CD14-positive monocyte (primary cell): ENCODE measurements at regions not wholly inside any gene's neighbourhood (a gene's known extent, or its start where the extent isn't known, plus 50 kb on each side); places are given as distances from the start of the nearest gene placed in this dataset.

Source experiments
- DNase-seq, 3 donors: peaks; one replicate each; pipeline ENCODE4 v3.0.0-alpha.2; 2011 to 2022
- H2AFZ ChIP-seq: 2 replicates; pipeline ENCODE4 v1.6.0; 2012; ENCODE audit warnings: mild to moderate bottlenecking, low read depth, low read length, inconsistent platforms; ENCODE audit not compliant: insufficient read depth, poor library complexity, severe bottlenecking
- H3K27ac ChIP-seq, 2 donors: 1 replicate in 1 of 2; 2 replicates in 1 of 2; pipeline ENCODE4 v1.5.1; 2012 to 2013; ENCODE audit warnings: low read length in 2 of 2, control low read depth in 1 of 2, inconsistent platforms in 1 of 2, low read depth in 1 of 2, mild to moderate bottlenecking in 1 of 2
- H3K27me3 ChIP-seq, 2 donors: one replicate each; pipeline versions ENCODE4 v1.6.0 to v1.6.1; 2011 to 2013; ENCODE audit warnings: low read length in 2 of 2; ENCODE audit not compliant: control insufficient read depth in 2 of 2, insufficient read depth in 2 of 2
- H3K36me3 ChIP-seq, 2 donors: replicated peaks in 1 of 2; 1 replicate in 1 of 2; 2 replicates in 1 of 2; pipeline versions ENCODE4 v1.5.1 to v1.6.1; 2012 to 2013; ENCODE audit warnings: low read length in 2 of 2, control low read depth in 1 of 2, inconsistent platforms in 1 of 2, mild to moderate bottlenecking in 1 of 2; ENCODE audit not compliant: insufficient read depth in 2 of 2, control insufficient read depth in 1 of 2
- H3K4me1 ChIP-seq, 2 donors: 1 replicate in 1 of 2; 2 replicates in 1 of 2; pipeline versions ENCODE4 v1.5.1 to v1.6.1; 2012 to 2013; ENCODE audit warnings: low read length in 2 of 2, control low read depth in 1 of 2, inconsistent platforms in 1 of 2, mild to moderate bottlenecking in 1 of 2, moderate library complexity in 1 of 2; ENCODE audit not compliant: insufficient read depth in 2 of 2, control insufficient read depth in 1 of 2
- H3K4me2 ChIP-seq: replicated peaks from 2 replicates; pipeline ENCODE3; 2012; ENCODE audit warnings: low read length, moderate library complexity, mild to moderate bottlenecking; ENCODE audit not compliant: poor library complexity, severe bottlenecking; ENCODE audit errors: extremely low read depth
- H3K4me3 ChIP-seq, 3 experiments: fragments of 200-600 bp in 1 of 3; sonication (generic) in 1 of 3; replicated peaks in 1 of 3; 1 replicate in 2 of 3; 2 replicates in 1 of 3; pipeline ENCODE4 v1.5.1; 2011 to 2013; ENCODE audit warnings: low read length in 3 of 3, mild to moderate bottlenecking in 3 of 3, control low read depth in 2 of 3, low read depth in 2 of 3, inconsistent platforms in 1 of 3, moderate library complexity in 1 of 3
- H3K79me2 ChIP-seq: 2 replicates; pipeline ENCODE4 v1.6.0; 2012; ENCODE audit warnings: mild to moderate bottlenecking, control low read depth, inconsistent platforms, low read length, moderate library complexity; ENCODE audit not compliant: insufficient read depth
- H3K9ac ChIP-seq: 2 replicates; pipeline ENCODE4 v1.6.0; 2017; ENCODE audit warnings: low read length, mild to moderate bottlenecking; ENCODE audit not compliant: insufficient read depth, poor library complexity, severe bottlenecking
- H3K9me3 ChIP-seq, 2 donors: replicated peaks in 1 of 2; 1 replicate in 1 of 2; 2 replicates in 1 of 2; pipeline versions ENCODE4 v1.5.1 to v1.6.1; 2012 to 2013; ENCODE audit warnings: low read length in 2 of 2, control low read depth in 1 of 2; ENCODE audit not compliant: control insufficient read depth in 1 of 2, insufficient read depth in 1 of 2
- H4K20me1 ChIP-seq: 2 replicates; pipeline ENCODE4 v1.6.0; 2012; ENCODE audit warnings: mild to moderate bottlenecking, low read length, control low read depth, moderate library complexity; ENCODE audit not compliant: insufficient read depth
- H3K27ac Mint-ChIP-seq, 7 donors: one replicate each; pipeline ENCODE4 v1.8.0; 2020; ENCODE audit warnings: mild to moderate bottlenecking in 7 of 7, mixed read lengths in 7 of 7, moderate library complexity in 6 of 7, inconsistent platforms in 2 of 7
- H3K27me3 Mint-ChIP-seq, 3 donors: one replicate each; pipeline ENCODE4 v1.8.0; 2021 to 2022; ENCODE audit warnings: low read depth in 3 of 3, mild to moderate bottlenecking in 3 of 3, mixed read lengths in 3 of 3, moderate library complexity in 3 of 3, inconsistent platforms in 1 of 3
- H3K36me3 Mint-ChIP-seq, 2 donors: one replicate each; pipeline ENCODE4 v1.8.0; 2020; ENCODE audit warnings: mixed read lengths in 2 of 2, inconsistent platforms in 1 of 2, mild to moderate bottlenecking in 1 of 2
- H3K4me1 Mint-ChIP-seq: one replicate; pipeline ENCODE4 v1.8.0; 2020; ENCODE audit warnings: mild to moderate bottlenecking, mixed read lengths
- H3K4me3 Mint-ChIP-seq, 2 donors: one replicate each; pipeline ENCODE4 v1.8.0; 2020; ENCODE audit warnings: mild to moderate bottlenecking in 2 of 2, mixed read lengths in 2 of 2, moderate library complexity in 1 of 2
- H3K9me3 Mint-ChIP-seq, 7 donors: one replicate each; pipeline ENCODE4 v1.8.0; 2020 to 2022; ENCODE audit warnings: mixed read lengths in 7 of 7, mild to moderate bottlenecking in 6 of 7, moderate library complexity in 6 of 7, inconsistent platforms in 2 of 7
- WGBS: methylation state at CpG from one replicate; pipeline ENCODE4 v1.1.5; 2013; ENCODE audit warnings: missing lambda C conversion rate; ENCODE audit not compliant: insufficient coverage; 5-methylcytosine and 5-hydroxymethylcytosine counted together
- intact Hi-C, 2 donors: fragments of 100-400 bp; cut with micrococcal nuclease; formaldehyde crosslinking; loops; one replicate each; pipeline versions ENCODE4 v1.15.0 to v1.15.1; 2023
- TF ChIP-seq, protein P1 (sequence below): fragments of 200-600 bp; IDR thresholded peaks from one replicate; pipeline ENCODE4 v1.8.0; 2022; ENCODE audit warnings: antibody characterized with exemption, mild to moderate bottlenecking

- Histone ChIP-seq H3K4me1 (no peaks in the 10 kb centered on the region), H4K20me1 (no peaks in the 10 kb centered on the region), H3K27ac (no peak overlapping the region), H3K36me3 (no peaks in the 10 kb centered on the region), H3K79me2 (no peaks in the 10 kb centered on the region), H2AFZ (no peak overlapping the region), H3K9me3 (no peaks in the 10 kb centered on the region), H3K4me3 (no peak overlapping the region), H3K4me2 (no peak overlapping the region), H3K9ac (no peak overlapping the region), H3K27me3 (no peaks in the 10 kb centered on the region)
- no CpG with 5 or more reads among the region's 2 CpGs for WGBS
- TF ChIP-seq, protein P1, sequence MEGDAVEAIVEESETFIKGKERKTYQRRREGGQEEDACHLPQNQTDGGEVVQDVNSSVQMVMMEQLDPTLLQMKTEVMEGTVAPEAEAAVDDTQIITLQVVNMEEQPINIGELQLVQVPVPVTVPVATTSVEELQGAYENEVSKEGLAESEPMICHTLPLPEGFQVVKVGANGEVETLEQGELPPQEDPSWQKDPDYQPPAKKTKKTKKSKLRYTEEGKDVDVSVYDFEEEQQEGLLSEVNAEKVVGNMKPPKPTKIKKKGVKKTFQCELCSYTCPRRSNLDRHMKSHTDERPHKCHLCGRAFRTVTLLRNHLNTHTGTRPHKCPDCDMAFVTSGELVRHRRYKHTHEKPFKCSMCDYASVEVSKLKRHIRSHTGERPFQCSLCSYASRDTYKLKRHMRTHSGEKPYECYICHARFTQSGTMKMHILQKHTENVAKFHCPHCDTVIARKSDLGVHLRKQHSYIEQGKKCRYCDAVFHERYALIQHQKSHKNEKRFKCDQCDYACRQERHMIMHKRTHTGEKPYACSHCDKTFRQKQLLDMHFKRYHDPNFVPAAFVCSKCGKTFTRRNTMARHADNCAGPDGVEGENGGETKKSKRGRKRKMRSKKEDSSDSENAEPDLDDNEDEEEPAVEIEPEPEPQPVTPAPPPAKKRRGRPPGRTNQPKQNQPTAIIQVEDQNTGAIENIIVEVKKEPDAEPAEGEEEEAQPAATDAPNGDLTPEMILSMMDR = no peak
- H3K27me3 Mint-ChIP-seq = peaks cover 0 to 6% (median 1%) of the 10 kb centered on the region in 3 donors
- H3K4me1 Mint-ChIP-seq = no peaks in the 10 kb centered on the region
- no peak overlapping the region for H3K4me3 Mint-ChIP-seq
- H3K9me3 Mint-ChIP-seq = peaks cover 0 to 2% (median 0%) of the 10 kb centered on the region in 7 donors
- no peak for DNase-seq
- intact Hi-C loops = no loop called here
- H3K36me3 Mint-ChIP-seq = no peaks in the 10 kb centered on the region
- no peak overlapping the region for H3K27ac Mint-ChIP-seq
Observed at GRCh38 chr4:83660578-83660977, 124.7 kb downstream of the GPAT3 start.

DNA sequence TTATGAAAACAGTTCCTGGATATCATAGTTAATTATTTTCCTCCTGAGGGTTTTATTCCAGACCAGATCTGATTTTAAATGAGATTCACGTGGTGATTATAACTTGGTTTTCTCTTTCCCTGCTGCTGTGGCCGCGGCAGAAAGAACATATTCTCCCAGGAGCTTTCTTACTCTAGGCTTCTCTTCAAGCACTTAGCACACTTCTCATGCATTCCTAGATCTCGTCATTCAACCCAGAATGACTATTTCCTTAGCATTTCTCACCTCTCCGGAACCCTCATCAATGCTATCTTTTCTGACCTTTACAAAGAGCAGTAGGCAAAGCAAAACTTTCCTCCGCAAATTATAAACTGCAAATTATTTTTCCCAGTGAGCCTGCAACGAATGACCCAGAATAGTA, 122.9 kb downstream of the GPAT3 start:
- no peaks in the 10 kb centered on the region for H3K36me3 Mint-ChIP-seq
- peaks cover 0 to 2% (median 0%) of the 10 kb centered on the region in 7 donors for H3K9me3 Mint-ChIP-seq
- Histone ChIP-seq H3K27ac (no peak overlapping the region), H3K4me1 (no peaks in the 10 kb centered on the region), H3K36me3 (no peaks in the 10 kb centered on the region), H3K4me2 (no peak overlapping the region), H3K79me2 (no peaks in the 10 kb centered on the region), H2AFZ (no peak overlapping the region), H3K4me3 (no peak overlapping the region), H3K9me3 (no peaks in the 10 kb centered on the region), H4K20me1 (no peaks in the 10 kb centered on the region), H3K9ac (no peak overlapping the region), H3K27me3 (no peaks in the 10 kb centered on the region)
- 50% methylated on average over 2 of the region's 7 CpGs for WGBS
- H3K27me3 Mint-ChIP-seq = peaks cover 0 to 6% (median 3%) of the 10 kb centered on the region in 3 donors
- no peak overlapping the region for H3K27ac Mint-ChIP-seq
- no peaks in the 10 kb centered on the region for H3K4me1 Mint-ChIP-seq
- no peak overlapping the region for H3K4me3 Mint-ChIP-seq
- no peak for DNase-seq
- intact Hi-C loops = loop anchor here in 1 of 2 donors (10.0 kb wide), 1 partner anchor 846 kb away; no protein-coding TSS in a partner anchor
- TF ChIP-seq, protein P1 = no peak
